ENCODE measurements at regions not wholly inside any gene's neighbourhood (a gene's known extent, or its start where the extent isn't known, plus 50 kb on each side); places are given as distances from the start of the nearest gene placed in this dataset.

DNA sequence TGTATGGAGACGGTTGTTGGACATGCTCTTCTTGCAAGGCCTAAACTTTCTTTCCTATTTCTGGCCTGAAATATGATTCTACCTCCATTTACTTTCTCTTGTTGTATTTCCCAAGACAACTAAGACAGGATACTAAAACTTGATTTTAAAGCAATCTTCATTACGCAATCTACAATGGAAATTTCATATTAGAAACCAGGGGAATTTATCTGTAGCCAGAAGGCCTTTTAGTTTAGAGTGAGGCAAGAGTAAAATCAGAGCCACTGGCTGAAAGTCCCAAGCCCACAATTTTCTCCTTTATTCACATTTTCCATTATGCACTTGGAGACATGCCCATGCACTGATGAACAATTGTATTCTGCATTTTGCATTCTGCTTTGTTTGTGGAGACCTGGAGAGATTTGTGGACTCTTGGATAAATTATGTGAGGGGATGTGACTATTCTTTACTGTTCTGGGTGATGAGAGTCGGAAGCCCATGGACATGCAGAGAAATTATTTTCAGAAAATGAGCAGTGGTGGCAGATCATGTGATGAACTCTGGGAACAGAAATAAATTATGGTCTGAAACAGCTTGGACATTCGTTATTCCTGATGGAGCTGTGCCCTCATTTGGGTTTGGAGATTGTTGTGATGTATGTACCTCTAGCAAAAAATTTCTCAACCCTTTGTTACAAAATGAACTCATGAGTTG lies 336.8 kb downstream of the SEC16B start:
- DNase-seq (ENCODE audit: low read depth, low spot score), result no peak
- in situ Hi-C loops (cut with HindIII; ENCODE audit: low pct_unique_long_range_greater_than_20kb, low sequenced_read_pairs), result no loop called here

- in situ Hi-C loops (cut with HindIII; ENCODE audit: low pct_unique_long_range_greater_than_20kb, low sequenced_read_pairs), result no loop called here
Observed at GRCh38 chr1:177631770-177632169, 338.1 kb downstream of the SEC16B start.

DNA sequence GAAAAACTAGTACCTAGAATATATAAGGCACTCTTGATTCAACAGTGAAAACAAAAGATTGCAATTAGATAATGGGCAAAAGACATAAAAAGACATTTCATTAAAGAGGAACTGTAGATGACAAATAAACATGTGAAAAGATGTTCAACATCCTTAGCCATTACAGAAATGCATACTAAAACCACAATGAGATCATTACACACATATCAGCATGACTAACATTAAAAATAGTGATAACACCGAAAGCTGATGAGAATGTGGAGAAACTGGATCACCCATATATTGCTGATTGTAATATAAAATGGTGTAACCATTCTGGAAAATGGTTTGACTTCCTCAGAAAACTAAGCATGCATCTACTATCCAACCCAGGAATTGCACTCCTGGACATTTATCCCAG lies 340.3 kb downstream of the SEC16B start:
- in situ Hi-C loops (cut with HindIII; ENCODE audit: low pct_unique_long_range_greater_than_20kb, low sequenced_read_pairs), result no loop called here
- DNase-seq (ENCODE audit: low read depth, low spot score), result no peak

More at GRCh38 chr1:177631770-177632169, 338.1 kb downstream of the SEC16B start:
- DNase-seq (ENCODE audit: low read depth, low spot score), result no peak

DNA sequence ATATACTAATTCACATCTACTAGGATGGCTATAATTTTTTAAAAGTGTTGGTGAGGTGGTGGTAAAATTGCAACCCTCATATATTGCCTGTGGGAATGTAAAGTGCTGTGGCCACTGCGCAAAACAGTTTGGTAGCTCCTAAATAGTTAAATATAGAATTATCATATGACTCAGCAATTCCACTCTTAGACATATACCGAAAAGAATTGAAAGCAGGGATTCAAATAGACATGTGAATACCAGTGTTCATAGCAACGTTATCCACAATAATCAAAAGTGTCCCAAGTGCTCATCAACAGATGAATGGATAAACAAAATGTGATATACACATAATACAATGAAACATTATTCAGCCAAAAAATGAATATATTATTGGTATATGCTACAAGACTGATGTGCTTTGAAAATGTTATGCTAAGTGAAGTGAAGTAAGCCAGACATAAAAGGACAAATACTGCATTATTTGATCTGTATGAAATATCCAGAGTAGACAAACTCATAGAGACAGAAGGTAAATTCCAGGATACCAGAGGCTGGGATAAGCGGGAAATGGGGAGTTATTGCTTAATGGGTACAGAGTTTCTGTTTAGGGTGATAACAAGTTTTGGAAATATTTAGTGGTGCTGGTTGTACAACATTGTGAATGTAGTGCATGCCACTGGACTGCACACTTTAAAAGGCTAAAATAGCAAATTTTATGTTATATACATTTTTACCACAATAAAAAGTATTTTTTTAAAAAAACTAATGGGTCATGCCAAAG lies 342.5 kb downstream of the SEC16B start:
- in situ Hi-C loops (cut with HindIII; ENCODE audit: low pct_unique_long_range_greater_than_20kb, low sequenced_read_pairs), result no loop called here
- DNase-seq (ENCODE audit: low read depth, low spot score), result no peak

- no peak for DNase-seq (ENCODE audit: low read depth, low spot score)
- in situ Hi-C loops (cut with HindIII; ENCODE audit: low pct_unique_long_range_greater_than_20kb, low sequenced_read_pairs), result no loop called here
Observed at GRCh38 chr1:177620636-177621190, 349.1 kb downstream of the SEC16B start.

DNA sequence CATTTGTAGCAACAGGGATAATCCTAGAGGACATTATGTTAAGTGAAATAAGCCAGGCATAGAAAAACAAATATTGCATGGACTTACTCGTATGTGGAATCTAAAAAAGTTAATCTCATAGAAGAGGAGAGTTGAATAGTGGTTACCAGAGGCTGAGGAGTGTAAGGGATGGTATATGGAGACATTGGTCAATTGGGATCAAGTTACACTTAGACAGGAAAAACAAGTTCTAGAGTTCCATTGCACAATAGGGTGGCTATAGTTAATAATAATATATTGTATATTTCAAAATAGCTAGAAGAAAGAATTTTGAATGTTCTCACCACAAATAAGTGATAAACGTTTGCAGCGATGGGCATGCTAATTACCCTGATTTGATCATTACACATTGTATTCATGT lies 354.6 kb downstream of the SEC16B start:
- in situ Hi-C loops (cut with HindIII; ENCODE audit: low pct_unique_long_range_greater_than_20kb, low sequenced_read_pairs), result no loop called here

GRCh38 chr1:177611402-177611801 lies 358.5 kb downstream of the SEC16B start:
- DNase-seq (ENCODE audit: low read depth, low spot score), result no peak
- in situ Hi-C loops (cut with HindIII; ENCODE audit: low pct_unique_long_range_greater_than_20kb, low sequenced_read_pairs), result no loop called here

More for the DNA sequence above, 354.6 kb downstream of the SEC16B start:
- DNase-seq (ENCODE audit: low read depth, low spot score), result no peak

DNA sequence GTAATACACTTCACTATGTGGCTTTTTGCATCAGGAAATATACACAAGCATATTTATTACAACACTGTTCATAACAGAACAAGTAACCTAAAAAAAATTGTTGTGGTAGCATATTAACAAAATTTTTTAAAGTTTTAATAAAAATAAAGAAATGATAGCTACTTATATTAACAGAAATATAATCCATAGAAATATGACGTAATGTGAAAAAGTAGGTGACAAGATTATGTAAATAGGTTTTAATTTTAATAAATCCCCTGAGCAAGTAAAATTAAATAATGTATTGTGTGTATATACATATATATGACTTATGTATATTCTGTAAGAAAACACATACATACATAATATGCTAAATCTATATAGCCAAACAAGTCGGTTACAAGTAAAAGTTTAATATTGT lies 359.9 kb downstream of the SEC16B start:
- DNase-seq (ENCODE audit: low read depth, low spot score), result no peak
- in situ Hi-C loops (cut with HindIII; ENCODE audit: low pct_unique_long_range_greater_than_20kb, low sequenced_read_pairs), result no loop called here

DNA sequence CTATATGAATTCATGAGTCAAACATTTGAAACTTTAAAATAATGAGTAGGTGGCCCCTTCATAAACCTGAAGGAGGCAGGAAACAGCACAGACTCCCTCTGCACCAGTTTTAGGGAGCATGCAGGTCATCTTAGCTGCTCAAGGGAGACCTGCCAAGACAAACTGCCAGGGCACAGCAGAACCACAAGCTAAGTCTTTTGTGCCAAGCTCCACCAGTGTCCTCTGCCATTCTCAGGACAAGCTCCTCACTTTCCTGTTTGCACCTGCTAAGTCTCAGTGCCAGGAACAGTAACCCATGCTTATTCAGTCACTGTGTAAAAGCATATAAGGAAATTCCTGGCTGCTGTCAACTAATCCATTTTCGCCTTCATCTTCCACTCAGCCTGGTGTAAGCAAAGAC lies 368.9 kb downstream of the SEC16B start:
- no peak for DNase-seq (ENCODE audit: low read depth, low spot score)
- in situ Hi-C loops (cut with HindIII; ENCODE audit: low pct_unique_long_range_greater_than_20kb, low sequenced_read_pairs), result no loop called here

- no peak for DNase-seq (ENCODE audit: low read depth, low spot score)
- in situ Hi-C loops (cut with HindIII; ENCODE audit: low pct_unique_long_range_greater_than_20kb, low sequenced_read_pairs), result no loop called here
Observed at GRCh38 chr1:177600321-177600720, 369.5 kb downstream of the SEC16B start.

DNA sequence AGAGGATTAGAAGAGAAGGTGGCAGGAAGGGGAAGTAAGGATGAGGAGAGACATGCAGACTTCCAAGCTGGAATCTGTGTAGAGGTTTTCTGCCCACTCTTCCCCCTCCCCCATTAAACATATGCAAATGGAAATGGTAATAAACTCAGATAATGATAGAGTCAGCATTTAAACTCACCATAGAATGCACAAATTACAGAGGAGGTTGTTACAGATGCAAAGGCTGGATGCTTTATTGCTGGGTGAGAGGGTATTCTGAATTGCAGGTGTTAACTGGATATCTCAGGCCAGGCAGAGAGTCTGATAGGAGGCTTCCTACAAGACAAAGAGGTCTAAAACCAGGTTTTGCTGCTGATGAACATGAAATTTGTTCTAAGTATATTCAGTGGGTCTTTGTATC lies 372.5 kb downstream of the SEC16B start:
- no peak for DNase-seq (ENCODE audit: low read depth, low spot score)
- in situ Hi-C loops (cut with HindIII; ENCODE audit: low pct_unique_long_range_greater_than_20kb, low sequenced_read_pairs), result no loop called here

GRCh38 chr1:177596485-177596884 lies 373.4 kb downstream of the SEC16B start:
- DNase-seq (ENCODE audit: low read depth, low spot score), result no peak
- in situ Hi-C loops (cut with HindIII; ENCODE audit: low pct_unique_long_range_greater_than_20kb, low sequenced_read_pairs), result no loop called here

- in situ Hi-C loops (cut with HindIII; ENCODE audit: low pct_unique_long_range_greater_than_20kb, low sequenced_read_pairs), result no loop called here
- DNase-seq (ENCODE audit: low read depth, low spot score), result no peak
Observed at GRCh38 chr1:177593105-177593504, 376.8 kb downstream of the SEC16B start.

DNA sequence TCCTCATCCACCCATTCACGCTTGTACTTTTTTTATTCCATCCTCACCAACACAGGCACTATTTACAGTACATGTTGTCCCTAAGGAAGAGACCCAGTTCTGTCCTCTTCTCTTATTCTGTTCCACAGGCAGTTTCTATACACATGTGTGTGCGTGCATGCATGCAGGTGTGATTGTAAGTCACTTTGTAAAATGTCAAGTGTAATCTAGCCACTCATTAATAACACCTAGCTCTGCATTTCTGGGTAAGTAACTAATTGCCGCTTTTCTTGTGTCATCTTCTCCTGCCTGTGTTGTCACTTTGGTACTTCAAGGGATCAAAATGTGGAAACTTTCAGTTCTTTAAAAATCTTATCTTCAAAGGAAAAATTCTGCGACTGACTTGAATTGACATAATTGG lies 377.2 kb downstream of the SEC16B start:
- in situ Hi-C loops (cut with HindIII; ENCODE audit: low pct_unique_long_range_greater_than_20kb, low sequenced_read_pairs), result no loop called here
- DNase-seq (ENCODE audit: low read depth, low spot score), result no peak

DNA sequence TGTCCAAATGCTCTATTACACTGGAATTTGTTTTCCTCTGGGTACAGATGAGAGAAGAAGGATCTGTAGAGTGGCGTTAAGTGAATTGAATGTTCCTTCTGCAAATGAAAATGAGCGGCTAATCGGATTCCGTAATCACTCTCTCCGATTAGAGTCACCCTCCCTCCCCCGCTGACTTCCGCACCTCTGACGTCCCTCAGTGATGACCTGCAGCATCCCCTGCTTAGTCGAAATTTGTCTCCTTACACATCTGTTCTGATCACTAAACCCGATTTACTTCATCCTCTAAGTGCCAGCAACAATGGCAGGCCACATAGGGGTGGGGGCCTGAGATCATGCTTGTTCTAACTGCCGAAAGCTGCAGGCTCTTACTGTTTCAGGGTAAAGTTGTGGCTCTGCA lies 378.7 kb downstream of the SEC16B start:
- in situ Hi-C loops (cut with HindIII; ENCODE audit: low pct_unique_long_range_greater_than_20kb, low sequenced_read_pairs), result no loop called here
- DNase-seq (ENCODE audit: low read depth, low spot score), result no peak

DNA sequence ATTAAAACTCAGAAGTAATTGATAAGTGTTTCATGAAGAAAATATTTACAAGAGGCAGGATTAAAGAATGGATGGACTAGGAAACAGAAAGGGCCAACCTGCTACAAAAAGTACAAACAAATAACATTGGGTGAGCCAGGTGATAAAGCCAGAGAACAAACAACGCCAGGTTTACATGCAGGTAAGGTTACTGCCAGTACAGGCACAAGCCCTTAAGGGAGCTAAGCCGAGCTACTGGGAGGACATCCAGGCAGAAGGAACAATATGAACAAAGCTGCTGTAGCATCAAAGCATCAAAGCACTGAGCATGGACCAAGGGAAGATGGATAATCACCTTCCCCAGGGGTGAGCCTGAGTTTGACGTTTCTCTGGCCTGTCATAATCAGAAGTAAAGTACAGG lies 380.7 kb downstream of the SEC16B start:
- in situ Hi-C loops (cut with HindIII; ENCODE audit: low pct_unique_long_range_greater_than_20kb, low sequenced_read_pairs), result no loop called here
- DNase-seq (ENCODE audit: low read depth, low spot score), result no peak

DNA sequence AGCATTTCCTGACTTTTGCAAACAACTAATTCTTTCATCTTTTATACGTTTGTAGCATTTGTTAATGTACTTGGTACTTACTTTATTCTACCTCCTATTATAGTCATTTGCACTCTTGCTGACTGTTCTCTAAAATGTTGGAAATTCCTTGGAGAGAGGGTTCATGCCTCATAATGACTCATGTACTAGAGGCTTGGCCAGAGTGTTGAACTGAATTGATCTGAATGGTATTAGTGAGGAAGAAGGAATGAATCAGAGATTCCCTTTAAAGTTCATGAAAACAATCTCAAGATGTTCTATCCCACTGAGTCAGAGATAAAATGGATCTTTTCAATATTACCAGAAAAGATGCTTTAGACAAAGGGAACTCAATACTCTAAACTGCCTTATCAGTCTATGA lies 383.4 kb downstream of the SEC16B start:
- DNase-seq (ENCODE audit: low read depth, low spot score), result no peak
- in situ Hi-C loops (cut with HindIII; ENCODE audit: low pct_unique_long_range_greater_than_20kb, low sequenced_read_pairs), result no loop called here

- in situ Hi-C loops (cut with HindIII; ENCODE audit: low pct_unique_long_range_greater_than_20kb, low sequenced_read_pairs), result no loop called here
- DNase-seq (ENCODE audit: low read depth, low spot score), result no peak
Observed at GRCh38 chr1:177585302-177586220, 384.3 kb downstream of the SEC16B start.
